ENCODE measurements at regions not wholly inside any gene's neighbourhood (a gene's known extent, or its start where the extent isn't known, plus 50 kb on each side); places are given as distances from the start of the nearest gene placed in this dataset.

- no peak overlapping the region for H3K27ac Mint-ChIP-seq
These were observed 260.4 kb downstream of the GALC start for GRCh38 chr14:87732562-87732961.

GRCh38 chr14:87725318-87725717 is 267.7 kb downstream of the GALC start:
- Mint-ChIP-seq H3K4me3 (no peak overlapping the region), H3K4me1 (ENCODE audit: low read depth) (no peaks in the 10 kb centered on the region), H3K9me3 (peaks cover 44% of the 10 kb centered on the region), H3K27ac (no peak overlapping the region), H3K36me3 (ENCODE audit: low read depth) (no peaks in the 10 kb centered on the region), H3K27me3 (ENCODE audit: insufficient read depth) (no peaks in the 10 kb centered on the region)
- no peak for TF ChIP-seq CTCF (IDR thresholded peaks at IDR 0.05)
- DNase-seq, result no peak

More at GRCh38 chr14:87732562-87732961, 260.4 kb downstream of the GALC start:
- no peaks in the 10 kb centered on the region for H3K4me1 Mint-ChIP-seq (ENCODE audit: low read depth)
- H3K9me3 Mint-ChIP-seq, result peaks cover 46% of the 10 kb centered on the region
- TF ChIP-seq CTCF (IDR thresholded peaks at IDR 0.05), result no peak
- H3K36me3 Mint-ChIP-seq (ENCODE audit: low read depth), result no peaks in the 10 kb centered on the region
- no peak for DNase-seq
- no peaks in the 10 kb centered on the region for H3K27me3 Mint-ChIP-seq (ENCODE audit: insufficient read depth)
- H3K4me3 Mint-ChIP-seq, result no peak overlapping the region

GRCh38 chr14:87712396-87713090 is 280.4 kb downstream of the GALC start:
- H3K4me1 Mint-ChIP-seq (ENCODE audit: low read depth), result no peaks in the 10 kb centered on the region
- H3K27me3 Mint-ChIP-seq (ENCODE audit: insufficient read depth), result no peaks in the 10 kb centered on the region; the same call in 1 of the 2 replicates
- no peaks in the 10 kb centered on the region for H3K36me3 Mint-ChIP-seq (ENCODE audit: low read depth)
- H3K27ac Mint-ChIP-seq, result no peak overlapping the region
- no peak for TF ChIP-seq CTCF (IDR thresholded peaks at IDR 0.05)
- DNase-seq, result no peak
- H3K9me3 Mint-ChIP-seq, result peaks cover 32% of the 10 kb centered on the region
- H3K4me3 Mint-ChIP-seq, result no peak overlapping the region

- no peak for DNase-seq
These were observed 287.5 kb downstream of the GALC start for GRCh38 chr14:87705439-87705896.

GRCh38 chr14:87698481-87698880 is 294.5 kb downstream of the GALC start:
- TF ChIP-seq CTCF (IDR thresholded peaks at IDR 0.05), result no peak
- H3K36me3 Mint-ChIP-seq (ENCODE audit: low read depth), result no peaks in the 10 kb centered on the region
- no peak overlapping the region for H3K4me3 Mint-ChIP-seq
- H3K27me3 Mint-ChIP-seq (ENCODE audit: insufficient read depth), result no peaks in the 10 kb centered on the region; the same call in 1 of the 2 replicates
- H3K9me3 Mint-ChIP-seq, result peaks cover 44% of the 10 kb centered on the region
- no peaks in the 10 kb centered on the region for H3K4me1 Mint-ChIP-seq (ENCODE audit: low read depth)
- H3K27ac Mint-ChIP-seq, result no peak overlapping the region
- DNase-seq, result no peak

More at GRCh38 chr14:87705439-87705896, 287.5 kb downstream of the GALC start:
- Mint-ChIP-seq H3K27ac (no peak overlapping the region), H3K36me3 (ENCODE audit: low read depth) (peaks cover 8% of the 10 kb centered on the region), H3K4me3 (no peak overlapping the region), H3K27me3 (ENCODE audit: insufficient read depth) (no peaks in the 10 kb centered on the region; the same call in none of the 2 replicates), H3K9me3 (peaks cover 50% of the 10 kb centered on the region), H3K4me1 (ENCODE audit: low read depth) (no peaks in the 10 kb centered on the region)
- TF ChIP-seq CTCF (IDR thresholded peaks at IDR 0.05), result no peak
